ENCODE measurements at regions not wholly inside any gene's neighbourhood (a gene's known extent, or its start where the extent isn't known, plus 50 kb on each side); places are given as distances from the start of the nearest gene placed in this dataset.
"Not testable (repeated sequence)": the region's sequence is repeated elsewhere in the genome, so short reads cannot be mapped to it uniquely, and the experiment has no call there.

GRCh38 chr5:87588316-87588715 lies 175.6 kb upstream of the CCNH start:
- H3K4me1 ChIP-seq, result no peaks in the 10 kb centered on the region
- no peaks in the 10 kb centered on the region for H3K9me3 ChIP-seq
- no peak overlapping the region for H3K4me3 ChIP-seq
- TF ChIP-seq CTCF (IDR thresholded peaks at IDR 0.05) (no peak), POLR2A (IDR thresholded peaks at IDR 0.05) (no peak)
- no peak overlapping the region for H3K27ac ChIP-seq
- H3K36me3 ChIP-seq, result no peaks in the 10 kb centered on the region
- 46 to 48% methylated on average over 4 of the region's 4 CpGs for WGBS, 2 donors
- no peak for DNase-seq (ENCODE audit: low spot score in 2 of 2)
- H3K27me3 ChIP-seq, result no peaks in the 10 kb centered on the region

- H3K4me1 ChIP-seq; H3K36me3 ChIP-seq; H3K27me3 ChIP-seq; H3K27ac ChIP-seq; DNase-seq (ENCODE audit: low spot score in 2 of 2); H3K9me3 ChIP-seq; H3K4me3 ChIP-seq: not testable (repeated sequence)
Observed at GRCh38 chr5:87583704-87584103, 171.0 kb upstream of the CCNH start.

- H3K27me3 ChIP-seq, result no peaks in the 10 kb centered on the region
- H3K27ac ChIP-seq, result no peak overlapping the region
- TF ChIP-seq POLR2A (IDR thresholded peaks at IDR 0.05), result no peak
- no peak for TF ChIP-seq EP300 (IDR thresholded peaks at IDR 0.05)
- no peak for TF ChIP-seq CTCF (IDR thresholded peaks at IDR 0.05)
- no peak overlapping the region for H3K4me3 ChIP-seq
- H3K9me3 ChIP-seq, result no peaks in the 10 kb centered on the region
- DNase-seq (ENCODE audit: low spot score in 2 of 2), result no peak
- WGBS, 2 donors, result 93 to 95% methylated on average over 4 of the region's 4 CpGs
- no peaks in the 10 kb centered on the region for H3K36me3 ChIP-seq
- no peaks in the 10 kb centered on the region for H3K4me1 ChIP-seq
Observed at GRCh38 chr5:87582149-87582548, 169.4 kb upstream of the CCNH start.

GRCh38 chr5:87581661-87582060 lies 168.9 kb upstream of the CCNH start:
- Histone ChIP-seq H3K36me3 (no peaks in the 10 kb centered on the region), H3K4me1 (no peaks in the 10 kb centered on the region), H3K27ac (no peak overlapping the region), H3K4me3 (no peak overlapping the region), H3K27me3 (no peaks in the 10 kb centered on the region), H3K9me3 (no peaks in the 10 kb centered on the region)
- no peak for TF ChIP-seq EP300 (IDR thresholded peaks at IDR 0.05)
- TF ChIP-seq CTCF (IDR thresholded peaks at IDR 0.05), result no peak
- TF ChIP-seq POLR2A (IDR thresholded peaks at IDR 0.05), result no peak
- DNase-seq (ENCODE audit: low spot score in 2 of 2), result no peak
- WGBS, 2 donors, result 87 to 93% methylated on average over 1 of the region's 1 CpG

- no peak for TF ChIP-seq EP300 (IDR thresholded peaks at IDR 0.05)
- TF ChIP-seq POLR2A (IDR thresholded peaks at IDR 0.05), result no peak
- TF ChIP-seq CTCF (IDR thresholded peaks at IDR 0.05), result no peak
- Histone ChIP-seq H3K4me3 (no peak overlapping the region), H3K27ac (no peak overlapping the region), H3K27me3 (no peaks in the 10 kb centered on the region), H3K9me3 (no peaks in the 10 kb centered on the region), H3K36me3 (no peaks in the 10 kb centered on the region), H3K4me1 (no peaks in the 10 kb centered on the region)
- DNase-seq (ENCODE audit: low spot score in 2 of 2), result no peak
Observed at GRCh38 chr5:87579678-87580077, 166.9 kb upstream of the CCNH start.

GRCh38 chr5:87576867-87577266 lies 164.1 kb upstream of the CCNH start:
- no peaks in the 10 kb centered on the region for H3K9me3 ChIP-seq
- no peaks in the 10 kb centered on the region for H3K36me3 ChIP-seq
- H3K4me3 ChIP-seq, result no peak overlapping the region
- TF ChIP-seq CTCF (IDR thresholded peaks at IDR 0.05) (no peak), POLR2A (IDR thresholded peaks at IDR 0.05) (no peak), EP300 (IDR thresholded peaks at IDR 0.05) (no peak)
- WGBS, 2 donors, result 87 to 92% methylated on average over 3 of the region's 3 CpGs
- no peaks in the 10 kb centered on the region for H3K4me1 ChIP-seq
- no peak overlapping the region for H3K27ac ChIP-seq
- no peaks in the 10 kb centered on the region for H3K27me3 ChIP-seq
- no peak for DNase-seq (ENCODE audit: low spot score in 2 of 2)

GRCh38 chr5:87576306-87576705 lies 163.6 kb upstream of the CCNH start:
- not testable (repeated sequence) for H3K4me1 ChIP-seq; H3K9me3 ChIP-seq; DNase-seq (ENCODE audit: low spot score in 2 of 2); H3K27me3 ChIP-seq; H3K27ac ChIP-seq; H3K4me3 ChIP-seq; H3K36me3 ChIP-seq
- 77 to 84% methylated on average over 4 of the region's 4 CpGs for WGBS, 2 donors

Measured in tibial nerve (tissue), 4 donors.